22Rv1 (cell line): ENCODE measurements at regions not wholly inside any gene's neighbourhood (a gene's known extent, or its start where the extent isn't known, plus 50 kb on each side); places are given as distances from the start of the nearest gene placed in this dataset.

Source experiments
- CTCF ChIP-seq: fragments of 450-650 bp; IDR thresholded peaks from 2 replicates; pipeline ENCODE4 v1.5.1; 2017; ENCODE audit warnings: mild to moderate bottlenecking
- ZFX ChIP-seq: fragments of 450-650 bp; IDR thresholded peaks from 2 replicates; pipeline ENCODE4 v1.6.1; 2017; ENCODE audit warnings: antibody characterized with exemption, borderline replicate concordance

- TF ChIP-seq CTCF (no peak), ZFX (no peak)
Measured at GRCh38 chr12:124637163-124637562, 69.8 kb upstream of the NCOR2 start.
